Thoracic aorta (tissue), 2 donors: ENCODE measurements at regions not wholly inside any gene's neighbourhood (a gene's known extent, or its start where the extent isn't known, plus 50 kb on each side); places are given as distances from the start of the nearest gene placed in this dataset.

Source experiments
- ATAC-seq: fragments of 150-250 bp; one replicate; pipeline ENCODE4 v1.8.0; 2017; ENCODE audit warnings: low read depth; ENCODE audit not compliant: insufficient number of reproducible peaks, low FRiP score
- DNase-seq: peaks from one replicate; pipeline ENCODE4 v3.0.0-alpha.2; 2020; ENCODE audit warnings: low spot score
- H3K27ac ChIP-seq, 2 donors: fragments of 200-600 bp; sonication (generic); 1 replicate in 1 of 2; 2 replicates in 1 of 2; pipeline ENCODE4 v1.5.1; 2016; ENCODE audit warnings: mild to moderate bottlenecking in 2 of 2, moderate library complexity in 2 of 2
- H3K27me3 ChIP-seq: fragments of 200-600 bp; sonication (generic); replicated peaks from 2 replicates; pipeline ENCODE4 v1.6.0; 2016; ENCODE audit warnings: mild to moderate bottlenecking; ENCODE audit not compliant: insufficient read depth
- H3K36me3 ChIP-seq: fragments of 200-600 bp; sonication (generic); one replicate; pipeline ENCODE4 v1.5.1; 2016
- H3K4me1 ChIP-seq, 2 donors: fragments of 200-600 bp; sonication (generic); 1 replicate in 1 of 2; 2 replicates in 1 of 2; pipeline versions ENCODE4 v1.5.1 to v1.6.0; 2016; ENCODE audit warnings: low read depth in 2 of 2, mild to moderate bottlenecking in 1 of 2; ENCODE audit not compliant: control insufficient read depth in 1 of 2
- H3K4me3 ChIP-seq: fragments of 200-600 bp; sonication (generic); 2 replicates; pipeline ENCODE4 v1.5.1; 2016; ENCODE audit warnings: mild to moderate bottlenecking
- H3K9me3 ChIP-seq: fragments of 200-600 bp; sonication (generic); 2 replicates; pipeline ENCODE4 v1.5.1; 2016
- CTCF ChIP-seq: fragments of 200-600 bp; sonication (generic); IDR thresholded peaks from one replicate; pipeline ENCODE4 v1.5.1; 2019; ENCODE audit warnings: antibody characterized with exemption

- H3K27me3 ChIP-seq = no peaks in the 10 kb centered on the region
- TF ChIP-seq CTCF = no peak
- peak overlapping the region; percentile 35 to 44 for H3K27ac ChIP-seq
- DNase-seq (no peak), ATAC-seq (peak; percentile 85)
- H3K4me1 ChIP-seq = peaks cover 5 to 23% of the 10 kb centered on the region in 2 donors
- no peaks in the 10 kb centered on the region for H3K36me3 ChIP-seq
- H3K4me3 ChIP-seq = peak overlapping the region; percentile 39
- no peaks in the 10 kb centered on the region for H3K9me3 ChIP-seq
Measured at GRCh38 chr6:142679907-142680700, 264.9 kb downstream of the HIVEP2 start.

- no peak overlapping the region for H3K4me3 ChIP-seq
- no peak for TF ChIP-seq CTCF
Measured at GRCh38 chr6:142681099-142681498, 263.9 kb downstream of the HIVEP2 start.

GRCh38 chr6:142682985-142683384 is 262.0 kb downstream of the HIVEP2 start:
- H3K27ac ChIP-seq = no peak overlapping the region
- H3K9me3 ChIP-seq = no peaks in the 10 kb centered on the region
- H3K4me1 ChIP-seq = peaks cover 5 to 23% of the 10 kb centered on the region in 2 donors
- H3K36me3 ChIP-seq = no peaks in the 10 kb centered on the region
- H3K27me3 ChIP-seq = no peaks in the 10 kb centered on the region
- DNase-seq = no peak
- no peak for ATAC-seq
- TF ChIP-seq CTCF = no peak
- no peak overlapping the region for H3K4me3 ChIP-seq

More at GRCh38 chr6:142681099-142681498, 263.9 kb downstream of the HIVEP2 start:
- ATAC-seq = no peak
- Histone ChIP-seq H3K27me3 (no peaks in the 10 kb centered on the region), H3K27ac (peak overlapping the region; percentile 35 to 44), H3K9me3 (no peaks in the 10 kb centered on the region), H3K4me1 (peaks cover 5 to 23% of the 10 kb centered on the region in 2 donors), H3K36me3 (no peaks in the 10 kb centered on the region)
- no peak for DNase-seq

- H3K27ac ChIP-seq = no peak overlapping the region
- H3K4me1 ChIP-seq = peaks cover 5 to 23% of the 10 kb centered on the region in 2 donors
- DNase-seq (no peak), ATAC-seq (no peak)
- no peaks in the 10 kb centered on the region for H3K27me3 ChIP-seq
- no peak overlapping the region for H3K4me3 ChIP-seq
- TF ChIP-seq CTCF = no peak
- H3K9me3 ChIP-seq = no peaks in the 10 kb centered on the region
- H3K36me3 ChIP-seq = no peaks in the 10 kb centered on the region
Measured at GRCh38 chr6:142683714-142684141, 261.2 kb downstream of the HIVEP2 start.

- no peak for ATAC-seq
- H3K9me3 ChIP-seq = no peaks in the 10 kb centered on the region
- H3K27ac ChIP-seq = no peak overlapping the region
- no peak for DNase-seq
- no peak for TF ChIP-seq CTCF
- no peaks in the 10 kb centered on the region for H3K27me3 ChIP-seq
- H3K4me1 ChIP-seq = peaks cover 5 to 18% of the 10 kb centered on the region in 2 donors
- no peaks in the 10 kb centered on the region for H3K36me3 ChIP-seq
- no peak overlapping the region for H3K4me3 ChIP-seq
Measured at GRCh38 chr6:142684371-142684770, 260.6 kb downstream of the HIVEP2 start.
